GM18873 (cell line): ENCODE measurements at regions not wholly inside any gene's neighbourhood (a gene's known extent, or its start where the extent isn't known, plus 50 kb on each side); places are given as distances from the start of the nearest gene placed in this dataset.
"Not testable (repeated sequence)": the region's sequence is repeated elsewhere in the genome, so short reads cannot be mapped to it uniquely, and the experiment has no call there.

Source experiments
- ATAC-seq: cut with Tn5 transposase; IDR thresholded peaks from one replicate; pipeline ENCODE4 v1.9.1; 2021; ENCODE audit warnings: mild to moderate bottlenecking, moderate library complexity, moderate number of reproducible peaks; ENCODE audit not compliant: unreplicated experiment, low FRiP score

DNA sequence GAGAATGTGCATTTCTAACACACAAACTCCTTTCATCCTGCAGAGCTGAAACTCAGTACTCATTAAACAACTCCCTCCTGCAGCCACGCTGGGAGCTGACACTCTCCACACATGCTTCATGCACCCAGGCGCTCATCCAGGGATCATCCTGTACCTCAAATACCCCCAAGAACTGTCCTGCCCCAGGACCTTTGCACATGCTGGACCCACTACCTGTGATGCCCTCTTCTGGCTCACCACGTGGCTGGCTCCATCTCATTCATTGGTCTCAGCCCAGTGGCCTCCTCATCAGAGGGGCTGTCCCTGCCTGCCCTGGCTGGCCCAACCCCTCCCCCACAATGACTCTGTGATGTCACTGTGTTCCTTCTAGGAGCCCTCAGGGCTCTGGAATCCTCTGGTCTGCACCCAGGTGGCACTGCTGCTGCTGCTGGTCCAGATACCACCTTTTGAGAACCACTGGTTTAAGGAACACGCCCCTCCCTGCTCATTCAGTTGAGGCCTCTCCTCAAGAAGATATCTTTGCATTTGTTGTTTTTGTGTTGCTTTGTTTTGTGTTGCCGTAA lies 160.9 kb upstream of the FOXF1 start:
- ATAC-seq, result no peak

- ATAC-seq, result no peak
These were observed 160.0 kb upstream of the FOXF1 start for GRCh38 chr16:86350289-86350688.

DNA sequence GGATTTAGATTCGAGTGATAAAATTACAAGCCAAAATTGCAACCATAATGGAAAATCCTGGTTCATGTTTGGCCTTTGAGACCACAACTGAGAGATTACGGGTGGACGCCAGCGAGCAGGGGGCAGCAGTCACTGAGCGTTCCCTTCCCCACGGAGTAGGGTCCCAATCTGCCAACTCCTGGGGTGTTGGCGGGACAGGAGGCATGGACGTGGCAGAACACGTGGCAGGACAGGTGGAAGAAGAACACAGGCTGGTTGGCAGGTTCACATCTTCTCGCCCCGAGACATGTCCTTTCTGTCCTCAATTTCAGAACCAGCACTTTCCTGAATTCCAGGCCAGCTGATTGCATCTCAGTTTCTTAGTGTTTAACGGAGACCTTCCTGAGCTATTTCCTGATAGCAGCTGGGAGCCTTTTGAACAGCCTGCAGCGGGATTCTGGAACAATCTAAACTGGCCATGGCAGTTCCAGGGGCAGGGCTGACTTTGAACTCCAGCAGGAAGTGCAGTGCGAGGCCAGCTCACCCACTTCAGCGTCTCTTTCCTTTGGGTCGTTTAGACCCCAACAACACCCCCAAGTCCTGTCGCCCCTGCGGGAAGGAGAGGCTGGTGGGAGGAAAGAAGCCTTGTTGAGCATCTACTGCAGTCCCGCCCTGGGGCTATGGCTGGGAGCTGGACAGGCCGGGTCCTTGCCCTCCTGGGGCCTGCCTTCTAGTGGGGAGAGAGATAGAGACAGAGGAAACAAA lies 159.1 kb upstream of the FOXF1 start:
- no peak for ATAC-seq

- ATAC-seq, result not testable (repeated sequence)
These were observed 158.6 kb upstream of the FOXF1 start for GRCh38 chr16:86351785-86352139.

GRCh38 chr16:86353148-86353547 lies 157.2 kb upstream of the FOXF1 start:
- ATAC-seq, result no peak

DNA sequence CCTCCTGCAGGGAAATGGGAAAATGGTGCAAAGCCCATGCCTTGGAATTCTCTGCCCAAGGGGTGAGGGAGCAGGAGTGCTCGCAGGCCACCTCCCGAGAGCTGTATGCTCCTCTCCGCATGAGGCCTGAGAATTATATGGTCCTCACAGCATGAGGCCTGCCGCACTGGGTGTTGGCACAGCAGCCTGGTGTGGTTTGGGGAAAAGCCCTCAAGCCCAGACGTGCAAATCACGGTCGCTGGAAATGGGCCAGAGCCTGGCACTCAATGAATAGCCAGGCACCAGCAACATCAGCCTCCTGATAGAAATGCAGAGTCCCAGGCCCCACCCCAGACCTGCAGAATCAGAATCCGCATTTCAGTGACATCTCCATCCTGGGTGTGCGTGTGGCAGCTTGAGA lies 156.4 kb upstream of the FOXF1 start:
- no peak for ATAC-seq

DNA sequence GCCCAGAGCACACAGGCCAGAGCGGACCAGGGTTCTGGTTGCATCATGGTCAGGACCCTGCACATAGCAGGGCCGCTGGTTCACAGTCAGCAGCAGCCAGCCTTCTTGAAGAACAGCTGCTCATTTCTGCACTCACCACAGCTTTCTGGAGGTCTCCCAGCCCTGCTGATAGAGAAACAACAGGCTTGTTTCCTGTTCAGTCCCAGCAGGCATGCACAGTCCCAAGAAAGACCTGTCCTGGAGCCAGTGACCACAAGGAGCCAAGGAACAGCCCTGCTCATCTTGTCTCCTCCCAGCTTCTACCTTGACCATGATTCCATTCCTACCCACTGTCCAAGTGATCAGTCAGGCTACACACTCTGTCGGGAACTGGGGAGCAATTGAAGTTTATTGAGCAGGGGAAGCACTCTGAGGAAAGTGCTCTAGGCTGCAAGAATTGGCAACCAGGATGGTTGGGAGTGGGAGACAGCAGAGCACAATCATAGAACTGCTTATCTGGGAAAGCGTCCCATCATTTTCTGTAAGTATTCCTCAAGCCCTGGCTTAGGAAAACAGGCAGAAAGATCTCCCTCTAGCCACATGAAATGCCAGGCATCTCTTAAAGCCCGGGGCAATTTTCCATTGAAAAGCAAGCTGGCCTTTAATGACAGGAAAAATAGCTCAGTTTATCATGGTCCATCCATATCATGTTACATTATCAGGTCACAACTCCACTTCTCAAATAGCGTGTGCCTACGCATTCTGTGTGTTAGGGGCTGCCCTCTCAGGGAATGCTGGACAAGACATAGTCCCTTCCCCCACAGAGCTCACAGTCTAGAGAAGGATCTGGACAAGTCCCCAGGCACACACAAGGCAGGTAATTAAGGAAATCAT lies 155.4 kb upstream of the FOXF1 start:
- ATAC-seq, result no peak

- no peak for ATAC-seq
These were observed 154.8 kb upstream of the FOXF1 start for GRCh38 chr16:86355531-86355930.

- no peak for ATAC-seq
These were observed 154.4 kb upstream of the FOXF1 start for GRCh38 chr16:86355951-86356350.

DNA sequence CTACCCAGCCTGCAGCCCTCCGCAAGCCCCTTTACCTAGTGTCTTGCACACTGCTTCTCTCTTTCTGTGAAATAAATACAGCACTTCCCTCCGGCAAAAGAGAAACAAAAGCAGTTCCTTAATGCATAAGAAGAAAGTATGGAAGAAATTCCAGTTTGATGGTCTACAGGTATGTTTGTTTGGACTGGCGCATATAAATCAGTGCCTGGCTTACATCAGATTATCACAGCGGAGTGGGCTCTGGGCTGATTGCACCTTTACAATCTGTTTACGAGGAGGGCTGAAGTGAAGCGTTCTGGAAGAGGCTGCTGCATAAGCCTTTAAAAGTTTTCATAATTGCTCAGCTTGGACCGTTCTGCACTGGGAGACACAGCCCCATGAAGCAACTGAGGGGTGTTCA lies 153.5 kb upstream of the FOXF1 start:
- no peak for ATAC-seq

GRCh38 chr16:86357303-86357702 lies 153.0 kb upstream of the FOXF1 start:
- no peak for ATAC-seq

DNA sequence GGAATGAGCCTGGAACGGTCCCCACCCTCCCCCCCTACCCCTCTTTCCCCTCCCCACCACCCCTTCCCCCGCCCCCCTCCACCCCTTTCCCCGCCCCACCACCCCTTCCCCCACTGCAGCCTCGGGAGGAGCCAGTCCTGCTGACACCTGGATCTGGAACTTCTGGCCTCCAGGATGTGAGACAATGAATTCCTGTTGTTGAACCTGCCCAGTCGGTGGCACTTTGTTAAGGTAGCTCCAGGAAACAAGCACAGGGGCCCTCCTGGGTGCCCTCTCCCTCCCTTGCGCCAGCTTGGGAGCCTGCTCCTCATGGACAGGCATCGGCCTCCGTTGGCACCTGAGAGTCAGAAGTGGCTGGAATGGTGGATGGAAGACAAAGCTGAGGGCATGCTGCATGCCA lies 152.4 kb upstream of the FOXF1 start:
- no peak for ATAC-seq

DNA sequence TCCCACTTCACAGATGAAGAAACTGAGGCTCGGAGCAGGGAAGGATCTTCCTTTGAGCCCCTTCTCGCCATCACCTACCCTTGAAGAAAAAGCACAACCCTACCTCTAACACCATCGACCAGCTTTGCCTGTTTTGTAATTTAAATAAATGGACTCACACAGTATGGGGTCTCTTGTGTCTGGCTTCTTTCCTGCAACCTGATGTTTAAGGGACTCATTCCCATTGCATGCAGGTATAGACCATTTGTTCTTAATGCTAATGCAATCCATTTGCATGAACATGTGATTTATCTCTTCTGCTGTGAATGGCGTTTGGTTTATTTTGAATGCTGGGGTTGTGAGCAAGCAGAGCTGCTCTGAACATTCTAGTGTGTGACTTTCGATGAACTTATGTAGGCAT lies 150.8 kb upstream of the FOXF1 start:
- ATAC-seq, result no peak

GRCh38 chr16:86362155-86362849 lies 148.0 kb upstream of the FOXF1 start:
- ATAC-seq, result no peak

GRCh38 chr16:86363057-86363490 lies 147.3 kb upstream of the FOXF1 start:
- no peak for ATAC-seq

GRCh38 chr16:86363836-86364618 lies 146.3 kb upstream of the FOXF1 start:
- no peak for ATAC-seq

- ATAC-seq, result no peak
These were observed 145.5 kb upstream of the FOXF1 start for GRCh38 chr16:86364653-86365380.

- ATAC-seq, result no peak
These were observed 144.6 kb upstream of the FOXF1 start for GRCh38 chr16:86365513-86366273.

GRCh38 chr16:86366481-86366880 lies 143.8 kb upstream of the FOXF1 start:
- no peak for ATAC-seq
